Peyer's patch (tissue), 4 donors: ENCODE measurements at regions not wholly inside any gene's neighbourhood (a gene's known extent, or its start where the extent isn't known, plus 50 kb on each side); places are given as distances from the start of the nearest gene placed in this dataset.

ENCODE experiments used
- CTCF ChIP-seq, 6 experiments: fragments of 450-650 bp in 4 of 6; fragments of 200-600 bp in 2 of 6; sonication (generic) in 1 of 6; IDR thresholded peaks; one replicate each; pipeline ENCODE4 v1.5.1; 2017 to 2019; ENCODE audit warnings: antibody characterized with exemption in 6 of 6, mild to moderate bottlenecking in 3 of 6, moderate library complexity in 1 of 6
- POLR2A ChIP-seq, 2 donors: fragments of 450-650 bp; IDR thresholded peaks; one replicate each; pipeline ENCODE4 v1.5.1; 2017; ENCODE audit warnings: antibody characterized with exemption in 2 of 2, mild to moderate bottlenecking in 2 of 2, moderate library complexity in 2 of 2

DNA sequence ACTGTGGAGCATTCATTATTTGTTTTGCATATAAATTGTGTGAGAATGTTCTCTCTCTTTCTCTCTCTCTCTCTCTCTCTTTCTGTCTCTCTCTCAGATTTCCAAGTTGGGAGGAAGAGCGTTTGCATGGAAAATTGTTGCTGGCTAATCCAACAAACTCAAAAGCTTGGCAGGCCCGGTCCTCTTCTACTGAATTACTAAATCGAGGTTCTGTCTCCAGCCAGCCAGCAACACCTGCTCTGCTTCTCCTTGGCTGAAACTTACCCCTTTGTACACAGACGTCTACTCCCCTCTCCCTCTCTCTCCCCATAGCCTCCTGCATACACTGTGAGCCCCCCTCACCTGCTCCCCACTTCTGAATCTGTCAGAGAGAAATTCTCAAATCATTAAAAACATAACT, 996.4 kb upstream of the AUTS2 start:
- TF ChIP-seq CTCF (IDR thresholded peaks at IDR 0.05) = no peak
- no peak for TF ChIP-seq POLR2A (IDR thresholded peaks at IDR 0.05)
